ENCODE measurements at regions not wholly inside any gene's neighbourhood (a gene's known extent, or its start where the extent isn't known, plus 50 kb on each side); places are given as distances from the start of the nearest gene placed in this dataset.

- no peak for ATAC-seq
Observed at GRCh38 chr3:135803028-135803692, 162.4 kb upstream of the PPP2R3A start.

GRCh38 chr3:135805752-135806151 lies 159.8 kb upstream of the PPP2R3A start:
- no peak for ATAC-seq

- ATAC-seq: no peak
Observed at GRCh38 chr3:135806317-135806716, 159.2 kb upstream of the PPP2R3A start.

DNA sequence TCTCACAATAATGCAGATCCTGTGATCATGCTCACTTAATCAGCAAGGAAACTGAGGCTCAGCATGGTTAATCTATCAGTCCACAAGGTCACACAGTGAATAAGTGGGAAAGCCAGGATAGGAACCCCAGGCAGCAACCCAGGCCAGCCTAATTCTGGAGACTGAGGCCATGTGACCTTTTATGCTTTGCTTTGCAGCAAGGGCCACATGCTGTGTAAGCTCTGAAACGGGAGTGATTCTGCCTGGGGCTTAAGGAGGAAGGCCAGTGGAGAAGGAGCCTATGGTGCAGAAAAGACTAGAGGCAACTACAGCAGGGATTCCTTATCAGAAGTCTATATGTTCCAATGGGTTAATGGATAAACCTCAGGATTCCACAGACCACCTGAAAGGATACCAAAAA lies 157.6 kb upstream of the PPP2R3A start:
- ATAC-seq: no peak

- no peak for ATAC-seq
Observed at GRCh38 chr3:135809021-135809634, 156.4 kb upstream of the PPP2R3A start.

DNA sequence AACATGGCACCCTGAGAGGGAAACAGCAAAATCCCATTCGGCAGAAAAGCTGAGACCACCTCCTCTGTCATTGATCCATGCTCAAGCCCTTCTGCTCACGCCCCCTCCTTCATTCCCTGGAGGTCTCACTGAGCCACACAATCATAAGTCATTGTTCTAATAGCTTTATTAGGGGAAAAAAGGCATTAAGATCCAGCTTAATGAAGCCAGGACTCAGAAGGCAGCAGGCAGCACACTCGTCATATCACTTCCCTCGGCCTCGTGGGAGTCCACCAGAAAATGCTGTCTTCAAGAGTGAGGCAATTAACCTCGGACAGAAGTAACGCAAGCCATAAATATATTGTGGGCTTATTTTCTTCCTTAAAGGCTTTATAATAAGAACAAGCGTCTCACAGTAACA lies 153.9 kb upstream of the PPP2R3A start:
- ATAC-seq: no peak

- ATAC-seq: no peak
Observed at GRCh38 chr3:135812057-135812456, 153.5 kb upstream of the PPP2R3A start.

- ATAC-seq: no peak
Observed at GRCh38 chr3:135834465-135834864, 131.1 kb upstream of the PPP2R3A start.

DNA sequence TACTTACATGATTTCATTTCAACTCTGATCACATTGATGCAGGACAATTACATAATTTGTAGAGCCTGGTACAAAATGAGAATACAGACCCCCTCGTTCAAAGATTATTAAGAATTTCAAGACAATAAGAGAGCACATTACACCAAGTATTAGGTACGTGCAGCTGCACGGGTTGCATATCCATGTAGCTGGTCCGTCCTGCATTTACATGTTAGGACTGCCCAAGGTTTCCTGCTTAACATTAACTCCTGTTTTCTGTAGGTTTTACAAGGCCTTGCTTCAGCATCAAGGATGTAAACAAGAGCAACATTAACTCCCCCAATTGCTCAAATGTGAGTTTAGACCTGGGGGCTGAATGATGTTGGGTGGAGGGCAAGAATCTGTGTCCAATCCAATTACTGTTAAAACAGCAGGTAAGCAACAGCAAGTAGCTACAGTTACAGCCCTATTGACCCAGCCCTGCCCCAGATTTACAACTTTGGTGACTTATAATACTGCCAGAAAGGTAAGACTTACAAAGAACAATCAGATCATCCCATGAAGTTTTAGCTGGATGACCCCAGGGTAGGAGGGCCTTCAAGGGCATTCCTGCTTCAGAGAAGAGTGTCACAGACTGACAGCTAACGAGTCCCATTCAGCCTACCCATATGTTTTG lies 127.4 kb upstream of the PPP2R3A start:
- no peak for ATAC-seq

DNA sequence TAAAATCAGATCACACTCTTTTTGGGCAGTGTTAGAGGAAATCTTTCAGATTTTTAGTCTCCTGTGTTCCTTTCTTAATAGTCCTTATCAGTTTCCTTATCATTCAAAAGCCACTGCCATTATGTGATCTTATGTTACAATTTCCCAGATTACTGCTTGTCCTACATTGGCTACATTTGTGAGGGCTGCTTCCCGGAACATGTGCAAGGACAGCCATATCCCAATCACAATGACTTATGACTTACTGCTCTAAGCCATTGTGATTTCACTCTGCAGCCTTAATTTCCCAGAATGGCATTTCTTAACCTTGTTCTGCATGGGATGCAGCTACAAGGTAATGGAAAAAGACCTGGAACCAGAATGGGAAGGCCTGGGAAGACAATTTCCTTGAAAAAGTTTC lies 125.1 kb upstream of the PPP2R3A start:
- ATAC-seq: no peak

- no peak for ATAC-seq
Observed at GRCh38 chr3:135844386-135844785, 121.1 kb upstream of the PPP2R3A start.

DNA sequence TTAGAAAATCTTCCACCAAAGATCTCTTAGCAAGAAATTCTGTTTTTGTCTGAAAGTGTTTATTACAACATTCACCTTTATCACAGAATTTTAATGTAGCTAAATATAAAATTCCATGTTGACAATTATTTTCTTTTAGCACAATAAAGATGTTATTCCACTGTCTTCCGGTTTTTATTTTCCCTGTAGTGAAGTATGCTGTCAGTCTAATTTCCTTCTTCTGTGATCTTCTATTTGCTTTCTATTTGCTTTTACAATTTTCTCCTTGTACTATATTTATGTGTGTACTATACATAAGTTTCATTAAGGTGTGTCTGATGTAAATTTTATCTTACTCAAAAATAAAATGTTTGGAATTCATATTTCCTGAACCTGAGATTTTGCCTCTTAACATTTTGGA lies 117.5 kb upstream of the PPP2R3A start:
- no peak for ATAC-seq

DNA sequence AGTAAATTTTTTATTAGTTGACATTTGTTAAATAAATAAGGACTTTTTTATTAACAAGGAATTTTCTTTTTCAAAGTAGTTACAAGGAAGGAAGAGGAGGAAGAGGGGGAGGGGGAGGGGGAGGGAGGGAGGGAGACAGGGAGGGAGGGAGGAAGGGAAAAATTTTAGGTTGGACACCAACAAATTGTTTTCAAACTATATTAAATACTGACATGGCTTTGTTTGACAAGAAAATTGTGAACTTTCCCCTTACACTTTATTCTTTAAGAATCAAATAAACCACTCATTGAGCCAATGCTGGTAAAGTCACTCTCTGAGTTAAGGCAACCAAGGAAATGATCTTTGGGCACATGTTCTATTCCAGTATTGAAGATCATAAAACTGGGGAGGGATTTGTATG lies 115.7 kb upstream of the PPP2R3A start:
- ATAC-seq: no peak

GRCh38 chr3:135851201-135852081 lies 114.1 kb upstream of the PPP2R3A start:
- ATAC-seq: no peak

DNA sequence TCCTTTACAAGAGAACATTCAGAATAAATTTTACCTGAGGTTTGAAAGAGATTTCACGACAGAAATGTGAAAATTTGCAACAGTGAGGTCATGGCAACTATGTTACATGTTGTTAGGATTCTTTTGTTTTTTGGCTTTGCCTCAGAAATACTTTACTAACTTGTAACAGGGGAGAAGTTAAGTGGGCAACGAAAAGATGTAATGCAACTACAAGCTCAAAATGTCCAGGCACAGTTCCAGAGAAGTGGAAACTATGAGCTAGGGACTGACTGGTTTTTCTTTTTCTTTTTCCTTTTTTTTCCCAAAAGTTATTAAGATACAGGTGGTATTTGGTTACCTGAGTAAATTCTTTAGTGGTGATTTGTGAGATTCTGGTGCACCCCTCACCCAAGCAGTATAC lies 111.5 kb upstream of the PPP2R3A start:
- no peak for ATAC-seq

DNA sequence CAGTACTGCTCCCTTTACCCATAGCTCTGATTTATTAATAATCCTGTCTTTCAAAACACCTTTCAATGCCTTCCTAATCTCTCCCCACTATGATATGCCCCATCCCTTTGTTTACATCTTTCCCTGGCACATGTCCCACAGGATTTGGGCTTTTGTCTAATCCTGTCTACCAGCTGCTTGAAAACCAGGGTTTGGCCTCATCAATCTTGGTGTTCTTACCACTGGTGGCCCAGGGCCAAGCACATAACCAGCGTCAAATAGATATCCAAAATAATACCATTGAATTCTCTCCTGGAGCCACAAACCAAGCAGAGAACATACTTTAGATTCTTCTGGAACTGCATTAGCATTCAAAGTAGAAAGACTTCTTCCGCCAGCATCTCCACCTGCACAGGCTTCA lies 104.8 kb upstream of the PPP2R3A start:
- no peak for ATAC-seq

DNA sequence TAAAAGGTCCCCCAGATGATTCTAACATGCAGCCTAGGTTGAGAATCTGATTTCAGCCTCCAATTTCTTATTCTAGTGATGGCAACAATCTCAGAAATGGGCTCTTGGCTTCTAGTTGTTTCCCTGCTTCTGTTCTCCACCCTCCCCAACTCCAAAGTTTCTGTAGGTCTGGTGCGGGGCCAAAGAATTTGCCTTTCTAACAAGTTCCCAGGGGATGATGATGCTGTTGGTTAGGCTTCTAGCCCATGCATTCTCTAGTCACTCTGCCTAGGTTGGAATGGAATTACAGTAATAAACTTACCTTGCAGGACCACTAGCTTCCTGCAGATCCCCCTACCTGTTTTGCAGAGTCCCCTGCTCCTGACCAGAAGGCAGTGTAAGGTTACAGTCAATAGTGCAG lies 103.2 kb upstream of the PPP2R3A start:
- no peak for ATAC-seq

GRCh38 chr3:135864060-135864459 lies 101.5 kb upstream of the PPP2R3A start:
- no peak for ATAC-seq

DNA sequence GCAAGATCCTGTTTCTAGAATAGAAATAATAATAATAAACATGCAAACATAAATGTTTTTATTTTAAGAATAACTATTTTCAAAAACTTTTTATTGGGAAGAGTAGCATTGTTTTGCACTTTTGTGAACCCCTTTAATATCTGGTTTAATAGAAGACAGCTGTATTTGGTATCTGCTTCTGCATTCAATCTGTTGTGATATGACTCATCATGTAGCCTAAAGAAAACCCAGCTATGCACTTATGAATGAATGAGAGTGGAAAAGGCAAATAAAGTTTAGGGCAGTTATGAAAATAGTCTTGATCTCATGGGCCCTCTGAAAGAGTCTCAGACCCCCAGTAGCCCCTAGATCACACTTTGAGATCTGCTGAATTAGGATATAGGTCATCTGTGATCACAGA lies 100.4 kb upstream of the PPP2R3A start:
- no peak for ATAC-seq

- no peak for ATAC-seq
Observed at GRCh38 chr3:135865553-135865952, 100.0 kb upstream of the PPP2R3A start.

DNA sequence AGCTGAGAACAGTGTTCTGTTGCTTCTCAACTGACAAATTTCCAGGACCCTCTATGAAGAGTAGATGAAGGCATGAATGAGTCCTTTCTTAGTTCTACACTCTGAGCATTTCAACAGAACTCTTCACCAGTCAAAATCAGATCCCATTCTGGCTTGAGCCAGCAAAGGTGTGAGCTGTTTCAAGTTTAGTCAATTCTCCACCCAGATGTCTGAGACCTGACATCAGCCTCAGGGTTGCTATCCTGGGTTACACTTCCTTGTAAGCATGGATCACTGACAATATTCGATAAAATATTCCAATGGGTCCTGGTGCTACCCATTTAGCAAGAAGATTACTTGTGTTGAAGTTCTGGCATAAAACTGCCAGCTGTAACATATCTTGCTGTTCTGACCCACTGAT lies 97.6 kb upstream of the PPP2R3A start:
- no peak for ATAC-seq

DNA sequence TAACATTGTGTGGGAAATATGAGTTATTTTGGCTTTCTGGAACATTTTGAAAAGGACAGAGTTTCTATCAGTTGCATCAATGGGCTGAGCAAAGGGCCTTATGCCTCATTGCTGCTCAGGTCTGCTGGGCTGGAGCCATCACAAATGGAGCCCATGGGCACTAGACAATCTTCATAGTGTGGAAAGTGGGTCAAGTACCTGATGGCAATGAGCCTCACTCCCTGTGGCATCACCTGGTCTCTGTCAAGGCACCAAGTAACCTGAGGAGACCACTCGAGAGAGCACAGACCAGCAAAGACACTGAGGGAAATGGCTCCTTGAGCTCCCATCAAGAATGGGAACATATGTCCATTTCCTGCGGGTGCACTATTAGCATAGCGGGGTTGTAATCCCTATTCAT lies 96.7 kb upstream of the PPP2R3A start:
- ATAC-seq: no peak

DNA sequence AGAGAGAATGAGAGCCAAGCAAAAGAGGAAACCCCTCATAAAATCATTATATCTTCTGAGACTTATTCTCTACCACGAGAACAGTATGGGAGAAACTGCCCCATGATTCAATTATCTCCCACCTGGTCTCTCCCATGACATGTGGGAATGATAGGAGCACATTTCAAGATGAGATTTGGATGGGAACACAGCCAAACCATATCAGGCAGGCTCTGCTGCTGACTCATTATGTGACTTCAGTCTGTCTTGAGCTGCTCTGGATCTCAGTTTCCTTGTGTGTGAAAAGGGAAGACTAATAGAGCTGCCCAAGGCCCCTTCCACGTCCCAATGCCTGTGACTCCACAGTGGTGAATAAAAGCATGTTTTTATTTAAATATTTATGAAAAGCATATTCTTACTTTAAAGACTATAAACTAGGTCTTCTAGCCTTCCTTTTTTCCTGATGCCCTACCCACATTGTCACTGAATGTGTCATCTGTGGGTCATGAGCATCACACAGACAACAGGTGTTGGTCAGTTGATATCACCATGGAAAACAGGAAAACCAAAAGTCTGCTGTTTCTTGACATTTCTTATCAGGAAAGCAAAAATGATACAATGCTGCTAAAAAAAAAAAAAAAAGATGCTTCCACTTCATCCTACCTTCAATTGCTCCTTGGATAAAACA lies 96.0 kb upstream of the PPP2R3A start:
- ATAC-seq: no peak
